Stomach (tissue), 4 donors: ENCODE measurements at regions not wholly inside any gene's neighbourhood (a gene's known extent, or its start where the extent isn't known, plus 50 kb on each side); places are given as distances from the start of the nearest gene placed in this dataset.

ENCODE experiments used
- POLR2A ChIP-seq, 4 donors: fragments of 450-650 bp; IDR thresholded peaks; one replicate each; pipeline ENCODE4 v1.6.1; 2016; ENCODE audit warnings: antibody characterized with exemption in 4 of 4, control low read depth in 2 of 4, mild to moderate bottlenecking in 1 of 4, moderate library complexity in 1 of 4
- TF ChIP-seq, protein P1 (sequence below), 7 experiments: fragments of 450-650 bp in 4 of 7; fragments of 200-600 bp in 3 of 7; sonication (generic) in 3 of 7; IDR thresholded peaks; one replicate each; pipeline ENCODE4 v1.5.1; 2016 to 2019; ENCODE audit warnings: antibody characterized with exemption in 7 of 7, control low read depth in 2 of 7, mild to moderate bottlenecking in 1 of 7

DNA sequence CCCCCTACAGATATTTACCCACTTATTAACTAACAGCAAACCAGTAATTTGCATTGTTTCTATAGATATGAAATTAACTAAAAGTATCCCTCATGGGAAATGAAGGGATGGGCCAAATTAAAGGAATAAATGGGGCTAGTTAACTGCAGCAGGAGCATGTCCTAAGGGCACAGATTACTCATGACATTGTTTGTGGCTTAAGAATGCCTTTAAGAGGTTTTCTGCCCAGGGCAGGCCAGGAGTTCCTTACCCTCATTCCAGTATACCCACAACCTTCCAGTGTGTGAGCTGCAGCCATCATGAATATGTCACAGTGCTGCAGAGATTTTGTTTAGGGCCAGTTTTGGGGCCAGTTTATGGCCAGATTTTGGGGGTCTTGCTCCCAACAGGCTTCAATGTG is 1101.9 kb downstream of the PRIM2 start:
- no peak for TF ChIP-seq POLR2A (IDR thresholded peaks at IDR 0.05)
- TF ChIP-seq, protein P1, sequence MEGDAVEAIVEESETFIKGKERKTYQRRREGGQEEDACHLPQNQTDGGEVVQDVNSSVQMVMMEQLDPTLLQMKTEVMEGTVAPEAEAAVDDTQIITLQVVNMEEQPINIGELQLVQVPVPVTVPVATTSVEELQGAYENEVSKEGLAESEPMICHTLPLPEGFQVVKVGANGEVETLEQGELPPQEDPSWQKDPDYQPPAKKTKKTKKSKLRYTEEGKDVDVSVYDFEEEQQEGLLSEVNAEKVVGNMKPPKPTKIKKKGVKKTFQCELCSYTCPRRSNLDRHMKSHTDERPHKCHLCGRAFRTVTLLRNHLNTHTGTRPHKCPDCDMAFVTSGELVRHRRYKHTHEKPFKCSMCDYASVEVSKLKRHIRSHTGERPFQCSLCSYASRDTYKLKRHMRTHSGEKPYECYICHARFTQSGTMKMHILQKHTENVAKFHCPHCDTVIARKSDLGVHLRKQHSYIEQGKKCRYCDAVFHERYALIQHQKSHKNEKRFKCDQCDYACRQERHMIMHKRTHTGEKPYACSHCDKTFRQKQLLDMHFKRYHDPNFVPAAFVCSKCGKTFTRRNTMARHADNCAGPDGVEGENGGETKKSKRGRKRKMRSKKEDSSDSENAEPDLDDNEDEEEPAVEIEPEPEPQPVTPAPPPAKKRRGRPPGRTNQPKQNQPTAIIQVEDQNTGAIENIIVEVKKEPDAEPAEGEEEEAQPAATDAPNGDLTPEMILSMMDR (IDR thresholded peaks at IDR 0.05): no peak
